GM23338 (cell line): ENCODE measurements at regions not wholly inside any gene's neighbourhood (a gene's known extent, or its start where the extent isn't known, plus 50 kb on each side); places are given as distances from the start of the nearest gene placed in this dataset.
A peak's percentile ranks its signal among the peaks of the same experiment; 100 is the strongest.

Source experiments
- ATAC-seq: fragments of 200-7000 bp; cut with Tn5 transposase; 3 replicates; pipeline ENCODE4 v1.9.1; 2020
- DNase-seq: peaks from one replicate; pipeline ENCODE4 v3.0.0-alpha.2; 2015; ENCODE audit warnings: low spot score
- H2AFZ ChIP-seq: fragments of 200-600 bp; sonication (generic); 2 replicates; pipeline ENCODE4 v1.8.0; 2016; ENCODE audit warnings: antibody characterized with exemption, mild to moderate bottlenecking, moderate library complexity
- H3F3A ChIP-seq: fragments of 200-600 bp; sonication (generic); replicated peaks from 2 replicates; pipeline ENCODE4 v1.8.0; 2017; ENCODE audit warnings: antibody characterized with exemption, mixed run types, low read depth
- H3K27ac ChIP-seq: fragments of 200-600 bp; sonication (generic); 2 replicates; pipeline ENCODE4 v1.6.1; 2016; ENCODE audit warnings: low read depth
- H3K27me3 ChIP-seq: fragments of 200-600 bp; sonication (generic); 2 replicates; pipeline ENCODE4 v1.8.0; 2016; ENCODE audit warnings: mild to moderate bottlenecking, mixed run types, moderate library complexity; ENCODE audit not compliant: insufficient read depth
- H3K36me3 ChIP-seq: fragments of 200-600 bp; sonication (generic); 2 replicates; pipeline ENCODE4 v1.8.0; 2016; ENCODE audit warnings: mild to moderate bottlenecking; ENCODE audit not compliant: insufficient read depth
- H3K4me1 ChIP-seq: fragments of 200-600 bp; sonication (generic); 2 replicates; pipeline ENCODE4 v1.8.0; 2016; ENCODE audit warnings: mild to moderate bottlenecking, moderate library complexity; ENCODE audit not compliant: insufficient read depth
- H3K4me2 ChIP-seq: fragments of 200-600 bp; sonication (generic); 2 replicates; pipeline ENCODE4 v1.7.1; 2017; ENCODE audit warnings: mixed run types
- H3K4me3 ChIP-seq: fragments of 200-600 bp; sonication (generic); 2 replicates; pipeline ENCODE4 v1.6.1; 2016; ENCODE audit warnings: mixed run types
- H3K79me2 ChIP-seq: fragments of 200-600 bp; sonication (generic); replicated peaks from 2 replicates; pipeline ENCODE4 v1.8.0; 2017; ENCODE audit warnings: mild to moderate bottlenecking; ENCODE audit not compliant: insufficient read depth
- H3K9me2 ChIP-seq: fragments of 200-600 bp; sonication (generic); 2 replicates; pipeline ENCODE4 v1.8.0; 2017; ENCODE audit not compliant: insufficient read depth
- H4K20me1 ChIP-seq: fragments of 200-600 bp; sonication (generic); replicated peaks from 2 replicates; pipeline ENCODE4 v1.8.0; 2017; ENCODE audit warnings: mild to moderate bottlenecking; ENCODE audit not compliant: insufficient read depth
- H3K27ac Mint-ChIP-seq: 2 replicates; pipeline ENCODE4 v1.8.0; 2020; ENCODE audit warnings: inconsistent platforms, mild to moderate bottlenecking, moderate library complexity, mixed read lengths
- H3K27me3 Mint-ChIP-seq: 3 replicates; pipeline ENCODE4 v1.8.0; 2022; ENCODE audit warnings: low read depth, mild to moderate bottlenecking, moderate library complexity, mixed read lengths, inconsistent platforms; ENCODE audit not compliant: insufficient read depth, poor library complexity
- H3K36me3 Mint-ChIP-seq: 3 replicates; pipeline ENCODE4 v1.8.0; 2021; ENCODE audit warnings: low read depth, mild to moderate bottlenecking, inconsistent platforms, moderate library complexity, mixed read lengths
- H3K4me1 Mint-ChIP-seq: 3 replicates; pipeline ENCODE4 v1.8.0; 2020; ENCODE audit warnings: mild to moderate bottlenecking, inconsistent platforms, mixed read lengths
- H3K4me3 Mint-ChIP-seq: 3 replicates; pipeline ENCODE4 v1.8.0; 2021; ENCODE audit warnings: moderate library complexity, mild to moderate bottlenecking, inconsistent platforms, mixed read lengths
- H3K9me3 Mint-ChIP-seq: 3 replicates; pipeline ENCODE4 v1.8.0; 2020; ENCODE audit warnings: moderate library complexity, mild to moderate bottlenecking, inconsistent platforms, mixed read lengths
- CREB1 ChIP-seq: fragments of 250-450 bp; sonication (Bioruptor Pico); IDR thresholded peaks from 2 replicates; pipeline ENCODE4 v1.5.0; 2020; ENCODE audit warnings: low read depth, mild to moderate bottlenecking, moderate library complexity
- EZH2 ChIP-seq: fragments of 200-600 bp; sonication (generic); IDR thresholded peaks from one replicate; pipeline ENCODE4 v1.8.0; 2017; ENCODE audit warnings: antibody characterized with exemption, mild to moderate bottlenecking, low read depth; ENCODE audit not compliant: unreplicated experiment
- EZH2phosphoT487 ChIP-seq: fragments of 200-600 bp; sonication (generic); IDR thresholded peaks from one replicate; pipeline ENCODE4 v1.8.1; 2018; ENCODE audit warnings: antibody characterized with exemption; ENCODE audit not compliant: unreplicated experiment
- JUNB ChIP-seq: IDR thresholded peaks from one replicate; pipeline ENCODE4 v1.6.1; 2016; ENCODE audit warnings: antibody characterized with exemption; ENCODE audit not compliant: unreplicated experiment
- NANOG ChIP-seq: IDR thresholded peaks from 2 replicates; pipeline ENCODE4 v1.6.1; 2016; ENCODE audit warnings: antibody characterized with exemption, borderline replicate concordance
- POLR2AphosphoS5 ChIP-seq: IDR thresholded peaks from 2 replicates; pipeline ENCODE4 v1.6.1; 2016; ENCODE audit warnings: antibody characterized with exemption, low read depth
- STAT1 ChIP-seq: IDR thresholded peaks from one replicate; pipeline ENCODE4 v1.6.1; 2016; ENCODE audit warnings: antibody characterized with exemption; ENCODE audit not compliant: unreplicated experiment
- ZNF114 ChIP-seq: fragments of 250-450 bp; sonication (Bioruptor Pico); IDR thresholded peaks from 2 replicates; pipeline ENCODE4 v1.5.0; 2020; ENCODE audit warnings: mild to moderate bottlenecking, moderate library complexity
- ZNF331 ChIP-seq: fragments of 250-450 bp; sonication (Bioruptor Pico); IDR thresholded peaks from 2 replicates; pipeline ENCODE4 v1.5.0; 2020; ENCODE audit warnings: low read depth, mild to moderate bottlenecking, moderate library complexity
- TF ChIP-seq, protein P1 (sequence below): IDR thresholded peaks from one replicate; pipeline ENCODE4 v1.6.1; 2018; ENCODE audit warnings: antibody characterized with exemption; ENCODE audit not compliant: unreplicated experiment
- TF ChIP-seq, protein P2 (sequence below), 2 experiments: fragments of 200-600 bp in 1 of 2; sonication (generic) in 1 of 2; conservative IDR thresholded peaks; 2 replicates each; pipeline versions ENCODE4 v1.5.1 to v1.6.1; 2016 to 2017; ENCODE audit warnings: antibody characterized with exemption in 2 of 2, low read depth in 2 of 2, mild to moderate bottlenecking in 2 of 2, moderate library complexity in 1 of 2
- TF ChIP-seq, protein P3 (sequence below): IDR thresholded peaks from 2 replicates; pipeline ENCODE4 v1.6.1; 2016; ENCODE audit warnings: antibody characterized with exemption

DNA sequence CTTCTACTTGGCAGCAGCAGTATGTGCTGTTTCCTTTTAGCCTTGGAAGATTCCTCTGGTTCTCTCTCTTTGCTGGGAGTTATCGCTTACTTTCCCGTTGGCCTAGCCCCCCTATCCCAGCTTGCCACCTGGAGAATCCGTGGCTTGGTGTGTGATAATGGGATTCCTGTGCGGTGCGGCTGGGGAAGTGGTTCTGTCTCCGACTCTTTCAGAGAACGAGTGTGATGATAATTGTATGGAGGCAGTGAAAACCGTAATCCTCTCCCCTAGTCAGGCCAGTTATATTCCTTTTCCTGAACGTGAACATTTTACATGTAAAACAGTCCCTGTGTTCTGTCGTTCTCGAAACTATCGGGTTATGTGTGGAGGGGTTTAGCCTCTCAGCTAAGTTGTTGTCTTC lies 300.1 kb upstream of the C2CD4B start (continued):
- no peak for TF ChIP-seq ZNF331 (CRISPR knock-in tag)
- TF ChIP-seq NANOG, result no peak
- TF ChIP-seq, protein P1, sequence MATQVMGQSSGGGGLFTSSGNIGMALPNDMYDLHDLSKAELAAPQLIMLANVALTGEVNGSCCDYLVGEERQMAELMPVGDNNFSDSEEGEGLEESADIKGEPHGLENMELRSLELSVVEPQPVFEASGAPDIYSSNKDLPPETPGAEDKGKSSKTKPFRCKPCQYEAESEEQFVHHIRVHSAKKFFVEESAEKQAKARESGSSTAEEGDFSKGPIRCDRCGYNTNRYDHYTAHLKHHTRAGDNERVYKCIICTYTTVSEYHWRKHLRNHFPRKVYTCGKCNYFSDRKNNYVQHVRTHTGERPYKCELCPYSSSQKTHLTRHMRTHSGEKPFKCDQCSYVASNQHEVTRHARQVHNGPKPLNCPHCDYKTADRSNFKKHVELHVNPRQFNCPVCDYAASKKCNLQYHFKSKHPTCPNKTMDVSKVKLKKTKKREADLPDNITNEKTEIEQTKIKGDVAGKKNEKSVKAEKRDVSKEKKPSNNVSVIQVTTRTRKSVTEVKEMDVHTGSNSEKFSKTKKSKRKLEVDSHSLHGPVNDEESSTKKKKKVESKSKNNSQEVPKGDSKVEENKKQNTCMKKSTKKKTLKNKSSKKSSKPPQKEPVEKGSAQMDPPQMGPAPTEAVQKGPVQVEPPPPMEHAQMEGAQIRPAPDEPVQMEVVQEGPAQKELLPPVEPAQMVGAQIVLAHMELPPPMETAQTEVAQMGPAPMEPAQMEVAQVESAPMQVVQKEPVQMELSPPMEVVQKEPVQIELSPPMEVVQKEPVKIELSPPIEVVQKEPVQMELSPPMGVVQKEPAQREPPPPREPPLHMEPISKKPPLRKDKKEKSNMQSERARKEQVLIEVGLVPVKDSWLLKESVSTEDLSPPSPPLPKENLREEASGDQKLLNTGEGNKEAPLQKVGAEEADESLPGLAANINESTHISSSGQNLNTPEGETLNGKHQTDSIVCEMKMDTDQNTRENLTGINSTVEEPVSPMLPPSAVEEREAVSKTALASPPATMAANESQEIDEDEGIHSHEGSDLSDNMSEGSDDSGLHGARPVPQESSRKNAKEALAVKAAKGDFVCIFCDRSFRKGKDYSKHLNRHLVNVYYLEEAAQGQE, result no peak
- no peak for TF ChIP-seq EZH2
- TF ChIP-seq CREB1 (CRISPR knock-in tag), result no peak

DNA sequence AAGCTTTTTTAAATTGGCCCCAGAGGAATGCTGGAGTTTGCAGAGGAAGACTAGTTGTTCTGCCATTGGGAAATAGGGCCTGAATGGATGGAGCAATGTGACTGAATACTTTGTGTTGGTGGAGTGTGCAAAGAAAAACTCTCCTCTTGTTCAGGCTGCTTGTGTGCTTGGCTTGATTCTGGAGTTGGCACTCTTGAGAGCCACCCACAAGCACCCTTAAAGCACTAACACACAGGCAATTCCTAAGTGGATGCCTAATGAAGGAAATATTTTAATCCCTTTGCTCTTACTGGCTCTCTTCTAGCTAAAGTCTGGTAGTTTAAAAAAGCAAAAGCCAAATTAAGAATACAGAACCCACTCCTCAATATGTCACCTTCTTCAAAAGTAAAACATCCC lies 304.4 kb upstream of the C2CD4B start:
- Histone ChIP-seq H3K9me2 (no peaks in the 10 kb centered on the region), H2AFZ (no peak overlapping the region), H3K36me3 (no peaks in the 10 kb centered on the region), H3K4me1 (peaks cover 55% of the 10 kb centered on the region), H3K4me3 (no peak overlapping the region), H4K20me1 (no peaks in the 10 kb centered on the region), H3K27me3 (no peaks in the 10 kb centered on the region), H3K79me2 (peaks cover 32% of the 10 kb centered on the region), H3K4me2 (no peak overlapping the region), H3K27ac (no peak overlapping the region), H3F3A (no peaks in the 10 kb centered on the region)
- H3K9me3 Mint-ChIP-seq, result no peaks in the 10 kb centered on the region
- H3K27me3 Mint-ChIP-seq, result peaks cover 1% of the 10 kb centered on the region
- H3K4me3 Mint-ChIP-seq, result no peak overlapping the region; the same call in 2 of the 3 replicates
- peak overlapping the region; percentile 4; the same call in 1 of the 2 replicates for H3K27ac Mint-ChIP-seq
- peaks cover 75% of the 10 kb centered on the region for H3K4me1 Mint-ChIP-seq
- DNase-seq, result no peak
- no peak for ATAC-seq
- no peaks in the 10 kb centered on the region for H3K36me3 Mint-ChIP-seq
- no peak for TF ChIP-seq NANOG
- no peak for TF ChIP-seq ZNF114 (CRISPR knock-in tag)
- TF ChIP-seq, protein P1, result no peak
- TF ChIP-seq POLR2AphosphoS5, result no peak
- TF ChIP-seq EZH2phosphoT487, result no peak
- no peak for TF ChIP-seq JUNB
- TF ChIP-seq, protein P2, sequence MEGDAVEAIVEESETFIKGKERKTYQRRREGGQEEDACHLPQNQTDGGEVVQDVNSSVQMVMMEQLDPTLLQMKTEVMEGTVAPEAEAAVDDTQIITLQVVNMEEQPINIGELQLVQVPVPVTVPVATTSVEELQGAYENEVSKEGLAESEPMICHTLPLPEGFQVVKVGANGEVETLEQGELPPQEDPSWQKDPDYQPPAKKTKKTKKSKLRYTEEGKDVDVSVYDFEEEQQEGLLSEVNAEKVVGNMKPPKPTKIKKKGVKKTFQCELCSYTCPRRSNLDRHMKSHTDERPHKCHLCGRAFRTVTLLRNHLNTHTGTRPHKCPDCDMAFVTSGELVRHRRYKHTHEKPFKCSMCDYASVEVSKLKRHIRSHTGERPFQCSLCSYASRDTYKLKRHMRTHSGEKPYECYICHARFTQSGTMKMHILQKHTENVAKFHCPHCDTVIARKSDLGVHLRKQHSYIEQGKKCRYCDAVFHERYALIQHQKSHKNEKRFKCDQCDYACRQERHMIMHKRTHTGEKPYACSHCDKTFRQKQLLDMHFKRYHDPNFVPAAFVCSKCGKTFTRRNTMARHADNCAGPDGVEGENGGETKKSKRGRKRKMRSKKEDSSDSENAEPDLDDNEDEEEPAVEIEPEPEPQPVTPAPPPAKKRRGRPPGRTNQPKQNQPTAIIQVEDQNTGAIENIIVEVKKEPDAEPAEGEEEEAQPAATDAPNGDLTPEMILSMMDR (conservative IDR thresholded peaks at IDR 0.05; ENCODE audit: low read depth in 2 of 2), result no peak
- TF ChIP-seq EZH2, result no peak
- TF ChIP-seq ZNF331 (CRISPR knock-in tag), result no peak
- no peak for TF ChIP-seq STAT1
- no peak for TF ChIP-seq CREB1 (CRISPR knock-in tag)
- TF ChIP-seq, protein P3, sequence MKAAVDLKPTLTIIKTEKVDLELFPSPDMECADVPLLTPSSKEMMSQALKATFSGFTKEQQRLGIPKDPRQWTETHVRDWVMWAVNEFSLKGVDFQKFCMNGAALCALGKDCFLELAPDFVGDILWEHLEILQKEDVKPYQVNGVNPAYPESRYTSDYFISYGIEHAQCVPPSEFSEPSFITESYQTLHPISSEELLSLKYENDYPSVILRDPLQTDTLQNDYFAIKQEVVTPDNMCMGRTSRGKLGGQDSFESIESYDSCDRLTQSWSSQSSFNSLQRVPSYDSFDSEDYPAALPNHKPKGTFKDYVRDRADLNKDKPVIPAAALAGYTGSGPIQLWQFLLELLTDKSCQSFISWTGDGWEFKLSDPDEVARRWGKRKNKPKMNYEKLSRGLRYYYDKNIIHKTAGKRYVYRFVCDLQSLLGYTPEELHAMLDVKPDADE, result no peak
